CD4-positive, alpha-beta T cell treated with Interleukin-4 for 4 hours (primary cell): ENCODE measurements at regions not wholly inside any gene's neighbourhood (a gene's known extent, or its start where the extent isn't known, plus 50 kb on each side); places are given as distances from the start of the nearest gene placed in this dataset.

Experiments used
- DNase-seq: peaks from one replicate; pipeline ENCODE4 v3.0.0-alpha.2; 2020

- no peak for DNase-seq
These were observed 203.4 kb upstream of the POU3F3 start for GRCh38 chr2:104650405-104650996.

GRCh38 chr2:104654811-104655210, 199.1 kb upstream of the POU3F3 start:
- DNase-seq, result no peak

- no peak for DNase-seq
These were observed 197.2 kb upstream of the POU3F3 start for GRCh38 chr2:104656571-104657163.

- DNase-seq, result no peak
These were observed 195.6 kb upstream of the POU3F3 start for GRCh38 chr2:104658144-104658835.

GRCh38 chr2:104658904-104659591, 194.9 kb upstream of the POU3F3 start:
- no peak for DNase-seq

GRCh38 chr2:104660991-104661390, 192.9 kb upstream of the POU3F3 start:
- DNase-seq, result no peak

GRCh38 chr2:104664672-104665071, 189.2 kb upstream of the POU3F3 start:
- DNase-seq, result no peak

GRCh38 chr2:104668631-104669030, 185.3 kb upstream of the POU3F3 start:
- no peak for DNase-seq

- DNase-seq, result no peak
These were observed 180.7 kb upstream of the POU3F3 start for GRCh38 chr2:104673225-104673624.

- no peak for DNase-seq
These were observed 175.7 kb upstream of the POU3F3 start for GRCh38 chr2:104678181-104678580.

GRCh38 chr2:104685591-104685990, 168.3 kb upstream of the POU3F3 start:
- no peak for DNase-seq

GRCh38 chr2:104687147-104687546, 166.8 kb upstream of the POU3F3 start:
- DNase-seq, result no peak

- no peak for DNase-seq
These were observed 163.5 kb upstream of the POU3F3 start for GRCh38 chr2:104690255-104690984.

- DNase-seq, result no peak
These were observed 155.6 kb upstream of the POU3F3 start for GRCh38 chr2:104698276-104698675.

GRCh38 chr2:104701411-104701911, 152.5 kb upstream of the POU3F3 start:
- no peak for DNase-seq

- no peak for DNase-seq
These were observed 151.7 kb upstream of the POU3F3 start for GRCh38 chr2:104702031-104702850.

GRCh38 chr2:104703669-104704068, 150.2 kb upstream of the POU3F3 start:
- no peak for DNase-seq

GRCh38 chr2:104704496-104705245, 149.2 kb upstream of the POU3F3 start:
- DNase-seq, result no peak

GRCh38 chr2:104707056-104707455, 146.9 kb upstream of the POU3F3 start:
- DNase-seq, result no peak

- DNase-seq, result no peak
These were observed 144.9 kb upstream of the POU3F3 start for GRCh38 chr2:104708967-104709366.

GRCh38 chr2:104716061-104716460, 137.9 kb upstream of the POU3F3 start:
- DNase-seq, result no peak
